ENCODE measurements at regions not wholly inside any gene's neighbourhood (a gene's known extent, or its start where the extent isn't known, plus 50 kb on each side); places are given as distances from the start of the nearest gene placed in this dataset.

- TF ChIP-seq, protein P1, sequence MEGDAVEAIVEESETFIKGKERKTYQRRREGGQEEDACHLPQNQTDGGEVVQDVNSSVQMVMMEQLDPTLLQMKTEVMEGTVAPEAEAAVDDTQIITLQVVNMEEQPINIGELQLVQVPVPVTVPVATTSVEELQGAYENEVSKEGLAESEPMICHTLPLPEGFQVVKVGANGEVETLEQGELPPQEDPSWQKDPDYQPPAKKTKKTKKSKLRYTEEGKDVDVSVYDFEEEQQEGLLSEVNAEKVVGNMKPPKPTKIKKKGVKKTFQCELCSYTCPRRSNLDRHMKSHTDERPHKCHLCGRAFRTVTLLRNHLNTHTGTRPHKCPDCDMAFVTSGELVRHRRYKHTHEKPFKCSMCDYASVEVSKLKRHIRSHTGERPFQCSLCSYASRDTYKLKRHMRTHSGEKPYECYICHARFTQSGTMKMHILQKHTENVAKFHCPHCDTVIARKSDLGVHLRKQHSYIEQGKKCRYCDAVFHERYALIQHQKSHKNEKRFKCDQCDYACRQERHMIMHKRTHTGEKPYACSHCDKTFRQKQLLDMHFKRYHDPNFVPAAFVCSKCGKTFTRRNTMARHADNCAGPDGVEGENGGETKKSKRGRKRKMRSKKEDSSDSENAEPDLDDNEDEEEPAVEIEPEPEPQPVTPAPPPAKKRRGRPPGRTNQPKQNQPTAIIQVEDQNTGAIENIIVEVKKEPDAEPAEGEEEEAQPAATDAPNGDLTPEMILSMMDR (conservative IDR thresholded peaks at IDR 0.05; ENCODE audit: low read length), result no peak
- no peak for TF ChIP-seq EZH2phosphoT487 (IDR thresholded peaks at IDR 0.05; ENCODE audit: borderline replicate concordance)
These were observed 101.8 kb upstream of the TAC1 start for GRCh38 chr7:97630116-97630515.
